Transverse colon (tissue), 4 donors: ENCODE measurements at regions not wholly inside any gene's neighbourhood (a gene's known extent, or its start where the extent isn't known, plus 50 kb on each side); places are given as distances from the start of the nearest gene placed in this dataset.

Experiments used
- DNase-seq: peaks from one replicate; pipeline ENCODE4 v3.0.0-alpha.2; 2019
- H3K27ac ChIP-seq, 4 donors: fragments of 200-600 bp; sonication (generic); 2 replicates each; pipeline ENCODE4 v1.5.1; 2016 to 2018; ENCODE audit warnings: inconsistent platforms in 4 of 4
- H3K27me3 ChIP-seq: fragments of 200-600 bp; sonication (generic); 2 replicates; pipeline ENCODE4 v1.5.1; 2017; ENCODE audit warnings: inconsistent platforms
- H3K36me3 ChIP-seq, 4 donors: fragments of 200-600 bp; sonication (generic); 2 replicates each; pipeline ENCODE4 v1.5.1; 2017 to 2019; ENCODE audit warnings: inconsistent platforms in 4 of 4
- H3K4me1 ChIP-seq, 4 donors: fragments of 200-600 bp; sonication (generic); 2 replicates each; pipeline ENCODE4 v1.5.1; 2017 to 2020; ENCODE audit warnings: inconsistent platforms in 4 of 4
- H3K4me3 ChIP-seq, 4 donors: fragments of 200-600 bp; sonication (generic); 1 replicate in 1 of 4; 2 replicates in 3 of 4; pipeline versions ENCODE4 v1.5.1 to v1.6.1; 2017 to 2019; ENCODE audit warnings: inconsistent platforms in 4 of 4
- H3K9me3 ChIP-seq, 2 donors: fragments of 200-600 bp; sonication (generic); 2 replicates each; pipeline ENCODE4 v1.5.1; 2017 to 2019; ENCODE audit warnings: inconsistent platforms in 2 of 2
- EP300 ChIP-seq: sonication (generic); formaldehyde crosslinking; IDR thresholded peaks from one replicate; pipeline ENCODE4 v1.6.1; 2017; ENCODE audit warnings: antibody characterized with exemption, low read depth
- POLR2A ChIP-seq: fragments of 450-650 bp; IDR thresholded peaks from one replicate; pipeline ENCODE4 v1.6.1; 2016; ENCODE audit warnings: antibody characterized with exemption, mild to moderate bottlenecking, moderate library complexity
- POLR2AphosphoS5 ChIP-seq, 3 donors: sonication (generic); formaldehyde crosslinking; IDR thresholded peaks; one replicate each; pipeline ENCODE4 v1.6.1; 2016; ENCODE audit warnings: antibody characterized with exemption in 3 of 3
- WGBS, 2 donors: methylation state at CpG; one replicate each; pipeline ENCODE4 v1.1.5; 2018; ENCODE audit warnings: low coverage in 1 of 2; 5-methylcytosine and 5-hydroxymethylcytosine counted together
- in situ Hi-C, 4 donors: fragments of 200-750 bp; cut with MboI; loops; one replicate each; pipeline versions ENCODE4 v1.15.0 to v1.15.1; 2017; ENCODE audit warnings: low sequenced_read_pairs in 3 of 4, low pct_ligation_motif_present in 1 of 4, low pct_unique_long_range_greater_than_20kb in 1 of 4
- intact Hi-C: fragments of 100-400 bp; cut with DNase I; formaldehyde crosslinking; loops from one replicate; pipeline ENCODE4 v1.15.1; 2023; ENCODE audit warnings: low total_unique reads
- TF ChIP-seq, protein P1 (sequence below), 5 experiments: fragments of 200-600 bp in 3 of 5; fragments of 450-650 bp in 2 of 5; sonication (generic) in 3 of 5; IDR thresholded peaks; 1 replicate in 2 of 5; 2 replicates in 3 of 5; pipeline ENCODE4 v1.5.1; 2016 to 2017; ENCODE audit warnings: antibody characterized with exemption in 5 of 5, inconsistent platforms in 3 of 5, mild to moderate bottlenecking in 2 of 5, moderate library complexity in 1 of 5

GRCh38 chr6:91877994-91878393 is 1291.1 kb upstream of the MAP3K7 start:
- in situ Hi-C loops (no loop called here), intact Hi-C loops (no loop called here)
- Histone ChIP-seq H3K27me3 (no peaks in the 10 kb centered on the region), H3K4me1 (no peaks in the 10 kb centered on the region), H3K27ac (no peak overlapping the region), H3K4me3 (no peak overlapping the region), H3K36me3 (no peaks in the 10 kb centered on the region), H3K9me3 (no peaks in the 10 kb centered on the region)
- no peak for TF ChIP-seq POLR2A
- TF ChIP-seq POLR2AphosphoS5 (IDR thresholded peaks at IDR 0.05) = no peak
- TF ChIP-seq, protein P1, sequence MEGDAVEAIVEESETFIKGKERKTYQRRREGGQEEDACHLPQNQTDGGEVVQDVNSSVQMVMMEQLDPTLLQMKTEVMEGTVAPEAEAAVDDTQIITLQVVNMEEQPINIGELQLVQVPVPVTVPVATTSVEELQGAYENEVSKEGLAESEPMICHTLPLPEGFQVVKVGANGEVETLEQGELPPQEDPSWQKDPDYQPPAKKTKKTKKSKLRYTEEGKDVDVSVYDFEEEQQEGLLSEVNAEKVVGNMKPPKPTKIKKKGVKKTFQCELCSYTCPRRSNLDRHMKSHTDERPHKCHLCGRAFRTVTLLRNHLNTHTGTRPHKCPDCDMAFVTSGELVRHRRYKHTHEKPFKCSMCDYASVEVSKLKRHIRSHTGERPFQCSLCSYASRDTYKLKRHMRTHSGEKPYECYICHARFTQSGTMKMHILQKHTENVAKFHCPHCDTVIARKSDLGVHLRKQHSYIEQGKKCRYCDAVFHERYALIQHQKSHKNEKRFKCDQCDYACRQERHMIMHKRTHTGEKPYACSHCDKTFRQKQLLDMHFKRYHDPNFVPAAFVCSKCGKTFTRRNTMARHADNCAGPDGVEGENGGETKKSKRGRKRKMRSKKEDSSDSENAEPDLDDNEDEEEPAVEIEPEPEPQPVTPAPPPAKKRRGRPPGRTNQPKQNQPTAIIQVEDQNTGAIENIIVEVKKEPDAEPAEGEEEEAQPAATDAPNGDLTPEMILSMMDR (IDR thresholded peaks at IDR 0.05) = no peak
- no peak for TF ChIP-seq EP300
- WGBS, 2 donors = 24 to 43% methylated on average over 1 of the region's 1 CpG
- no peak for DNase-seq

DNA sequence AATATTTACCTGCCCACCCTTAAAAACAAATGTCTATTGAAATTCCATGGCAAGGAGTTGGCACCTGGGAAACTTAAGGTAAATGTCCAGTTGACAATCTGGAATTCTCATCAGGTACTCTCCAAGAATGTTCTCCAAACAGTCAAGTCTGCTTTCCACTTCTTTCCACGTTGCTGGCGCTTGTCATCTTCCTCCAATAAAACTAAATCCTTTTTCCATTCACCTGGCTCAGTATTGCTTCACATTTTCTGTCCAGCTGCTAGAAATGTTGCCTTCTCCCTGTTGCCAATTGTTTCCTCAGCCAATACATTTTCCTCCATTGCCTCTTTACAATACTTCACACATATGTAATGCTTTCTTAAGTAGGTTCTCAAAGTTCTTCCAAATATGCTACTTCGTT is 1288.1 kb upstream of the MAP3K7 start:
- no peak for DNase-seq
- Histone ChIP-seq H3K27ac (no peak overlapping the region), H3K4me1 (no peaks in the 10 kb centered on the region), H3K9me3 (no peaks in the 10 kb centered on the region), H3K36me3 (no peaks in the 10 kb centered on the region), H3K27me3 (no peaks in the 10 kb centered on the region), H3K4me3 (no peak overlapping the region)
- TF ChIP-seq POLR2AphosphoS5 (IDR thresholded peaks at IDR 0.05) (no peak), EP300 (no peak), POLR2A (no peak)
- TF ChIP-seq, protein P1 (IDR thresholded peaks at IDR 0.05) = no peak
- in situ Hi-C loops = no loop called here
- WGBS, 2 donors = 79 to 82% methylated on average over 3 of the region's 3 CpGs
- intact Hi-C loops = no loop called here

DNA sequence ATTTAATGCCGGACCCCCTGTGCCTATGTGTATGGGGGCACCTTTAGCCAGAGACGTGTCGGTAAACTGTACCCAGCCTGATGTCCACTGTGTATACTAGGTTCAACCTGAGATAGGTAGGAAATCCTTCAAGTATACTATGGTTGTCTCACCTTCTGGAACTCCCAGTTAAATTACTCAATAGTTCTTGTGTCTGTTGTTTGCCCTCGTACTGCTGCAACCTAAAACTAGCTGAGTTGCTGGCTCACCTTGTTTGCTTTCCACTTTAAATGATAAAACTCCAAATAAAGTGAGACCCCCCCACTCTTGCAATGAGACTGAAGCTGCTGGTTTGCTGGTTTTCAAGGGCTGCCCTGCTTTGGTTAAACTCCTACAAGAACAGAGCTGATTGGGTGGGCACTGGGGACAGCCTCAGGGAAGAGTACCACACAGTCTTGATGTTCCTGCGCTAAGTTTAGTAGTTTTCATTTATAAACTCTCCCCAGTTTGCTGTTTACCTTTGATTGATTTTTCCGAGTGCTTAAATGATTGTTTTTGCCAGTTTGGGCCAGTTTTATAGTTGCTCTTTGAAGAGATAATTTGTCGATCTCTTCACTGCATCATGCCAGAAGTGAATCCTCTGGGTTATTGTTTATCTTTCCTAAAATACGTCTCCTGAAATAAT is 1281.8 kb upstream of the MAP3K7 start:
- Histone ChIP-seq H3K36me3 (no peaks in the 10 kb centered on the region), H3K4me3 (no peak overlapping the region), H3K27me3 (no peaks in the 10 kb centered on the region), H3K9me3 (no peaks in the 10 kb centered on the region), H3K4me1 (no peaks in the 10 kb centered on the region), H3K27ac (no peak overlapping the region)
- TF ChIP-seq POLR2A (no peak), EP300 (no peak), POLR2AphosphoS5 (IDR thresholded peaks at IDR 0.05) (no peak)
- TF ChIP-seq, protein P1 (IDR thresholded peaks at IDR 0.05) = no peak
- in situ Hi-C loops = no loop called here
- WGBS, 2 donors = 78 to 80% methylated on average over 8 of the region's 8 CpGs
- intact Hi-C loops = no loop called here
- no peak for DNase-seq

- WGBS, 2 donors = 70 to 78% methylated on average over 2 to 3 of the region's 3 CpGs
- Histone ChIP-seq H3K27me3 (no peaks in the 10 kb centered on the region), H3K36me3 (no peaks in the 10 kb centered on the region), H3K9me3 (no peaks in the 10 kb centered on the region), H3K27ac (no peak overlapping the region), H3K4me3 (no peak overlapping the region), H3K4me1 (no peaks in the 10 kb centered on the region)
- DNase-seq = no peak
- intact Hi-C loops = no loop called here
- in situ Hi-C loops = no loop called here
- TF ChIP-seq EP300 (no peak), POLR2A (no peak), POLR2AphosphoS5 (IDR thresholded peaks at IDR 0.05) (no peak)
- TF ChIP-seq, protein P1 (IDR thresholded peaks at IDR 0.05) = no peak
These were observed 1279.0 kb upstream of the MAP3K7 start for GRCh38 chr6:91865889-91866288.
